Mononuclear cell (primary cell): ENCODE measurements at regions not wholly inside any gene's neighbourhood (a gene's known extent, or its start where the extent isn't known, plus 50 kb on each side); places are given as distances from the start of the nearest gene placed in this dataset.

ENCODE experiments used
- H3K27me3 ChIP-seq: 2 replicates; pipeline ENCODE4 v1.6.0; 2011; ENCODE audit warnings: low read length, control low read depth; ENCODE audit not compliant: insufficient read depth
- H3K4me1 ChIP-seq: 2 replicates; pipeline ENCODE4 v1.5.1; 2011; ENCODE audit warnings: mild to moderate bottlenecking, low read length, control low read depth; ENCODE audit not compliant: insufficient read depth
- H3K4me3 ChIP-seq: 2 replicates; pipeline ENCODE4 v1.5.1; 2011; ENCODE audit warnings: mild to moderate bottlenecking, low read length, moderate library complexity
- H3K9me3 ChIP-seq: 2 replicates; pipeline ENCODE4 v1.5.1; 2011; ENCODE audit warnings: low read depth, mild to moderate bottlenecking, control low read depth, low read length

- Histone ChIP-seq H3K4me3 (no peak overlapping the region), H3K9me3 (no peaks in the 10 kb centered on the region), H3K4me1 (peaks cover 10% of the 10 kb centered on the region), H3K27me3 (no peaks in the 10 kb centered on the region)
Observed at GRCh38 chr17:73757420-73757819, 113.2 kb upstream of the SDK2 start.

GRCh38 chr17:73758245-73758644, 114.0 kb upstream of the SDK2 start:
- no peak overlapping the region for H3K4me3 ChIP-seq
- no peaks in the 10 kb centered on the region for H3K27me3 ChIP-seq
- no peaks in the 10 kb centered on the region for H3K9me3 ChIP-seq
- peaks cover 10% of the 10 kb centered on the region for H3K4me1 ChIP-seq

GRCh38 chr17:73759324-73759723, 115.1 kb upstream of the SDK2 start:
- Histone ChIP-seq H3K27me3 (no peaks in the 10 kb centered on the region), H3K4me3 (no peak overlapping the region), H3K9me3 (no peaks in the 10 kb centered on the region), H3K4me1 (peaks cover 10% of the 10 kb centered on the region)

DNA sequence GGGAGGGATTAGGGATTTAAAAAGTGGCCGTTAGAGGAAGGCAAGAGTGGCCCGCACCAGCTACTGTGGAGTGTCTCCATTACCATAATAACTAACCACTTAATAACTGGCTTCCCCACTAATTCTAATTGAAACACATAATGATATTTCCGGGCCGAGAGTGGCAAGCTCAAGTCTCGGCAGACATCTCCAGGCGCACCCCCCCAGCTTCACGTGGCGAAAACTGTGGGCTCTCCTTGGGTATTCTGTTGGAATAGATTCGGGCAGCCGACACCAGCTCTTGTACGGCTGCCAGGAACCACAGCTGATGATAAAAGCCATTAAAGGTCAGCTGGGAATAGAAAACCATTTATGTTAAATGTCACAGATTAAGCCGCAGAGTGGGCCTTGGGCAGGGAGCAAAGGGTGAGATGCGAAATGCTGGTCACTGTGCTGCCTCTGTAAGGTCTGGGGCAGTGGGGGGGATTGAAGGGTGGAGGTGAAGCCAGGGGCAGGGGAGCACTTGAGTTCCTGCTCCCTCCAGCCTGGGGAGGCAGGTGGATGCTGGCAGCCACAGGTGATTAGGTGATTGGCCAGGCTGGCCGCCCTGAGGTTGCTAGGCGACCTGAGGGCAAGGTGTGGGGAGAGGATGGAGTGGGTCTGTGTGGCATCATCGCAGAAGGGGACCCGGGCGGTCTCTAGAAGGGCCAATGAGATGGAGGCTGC, 115.6 kb upstream of the SDK2 start:
- H3K4me1 ChIP-seq = peaks cover 10% of the 10 kb centered on the region
- H3K27me3 ChIP-seq = no peaks in the 10 kb centered on the region
- H3K4me3 ChIP-seq = no peak overlapping the region
- no peaks in the 10 kb centered on the region for H3K9me3 ChIP-seq

DNA sequence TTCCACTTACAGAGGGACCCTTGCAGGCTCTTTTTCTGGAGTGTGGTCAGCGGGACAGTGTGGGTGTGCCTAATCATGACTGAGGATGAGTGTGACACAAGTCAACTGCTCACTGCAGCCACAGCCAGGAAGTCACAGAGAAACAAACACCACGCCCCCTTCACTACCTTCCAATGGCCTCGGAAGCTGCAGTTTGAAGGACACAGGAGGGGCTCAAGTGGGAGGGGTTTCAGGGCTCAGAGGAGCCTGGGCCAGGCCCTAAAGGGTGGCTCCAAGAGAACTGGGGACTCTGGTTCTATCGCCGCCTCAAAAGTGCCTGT, 116.2 kb upstream of the SDK2 start:
- peaks cover 10% of the 10 kb centered on the region for H3K4me1 ChIP-seq
- no peaks in the 10 kb centered on the region for H3K9me3 ChIP-seq
- H3K27me3 ChIP-seq = no peaks in the 10 kb centered on the region
- H3K4me3 ChIP-seq = no peak overlapping the region

DNA sequence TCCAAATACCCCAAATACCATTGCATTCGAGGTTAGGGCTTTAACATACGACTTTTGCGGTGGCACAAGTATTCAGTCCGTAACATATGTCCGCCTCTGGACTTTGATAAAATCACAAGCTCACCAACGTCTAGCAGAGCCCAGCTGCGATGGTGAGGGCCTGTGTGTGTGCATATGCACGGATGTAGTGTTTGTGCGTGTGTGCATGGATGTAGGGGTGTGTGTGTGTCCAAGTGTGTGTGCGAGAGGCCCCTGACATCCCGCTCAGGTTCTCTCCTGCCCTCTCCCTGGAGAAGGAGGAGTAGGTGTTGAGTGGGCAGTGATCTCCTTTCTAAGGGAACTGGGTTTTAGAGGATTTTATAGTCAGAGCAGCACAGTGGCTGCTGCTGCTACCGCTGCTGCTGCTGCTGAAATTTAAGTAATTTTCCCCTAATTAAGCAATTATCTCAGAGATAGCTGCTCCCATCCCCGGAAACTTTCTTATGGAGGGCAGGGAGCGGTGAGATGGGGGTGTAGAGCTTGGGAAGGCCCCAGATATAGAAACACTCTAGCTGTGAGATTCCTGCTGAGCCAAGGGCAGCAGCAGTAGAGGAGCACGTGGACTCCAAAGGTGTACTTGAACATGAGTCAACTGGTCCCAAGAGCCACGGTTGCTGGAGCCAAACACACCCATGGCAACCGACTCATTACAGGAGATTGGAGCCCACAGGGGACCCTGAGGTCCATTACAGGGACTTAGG, 121.7 kb upstream of the SDK2 start:
- Histone ChIP-seq H3K27me3 (no peaks in the 10 kb centered on the region), H3K4me1 (no peaks in the 10 kb centered on the region), H3K4me3 (no peak overlapping the region), H3K9me3 (no peaks in the 10 kb centered on the region)

DNA sequence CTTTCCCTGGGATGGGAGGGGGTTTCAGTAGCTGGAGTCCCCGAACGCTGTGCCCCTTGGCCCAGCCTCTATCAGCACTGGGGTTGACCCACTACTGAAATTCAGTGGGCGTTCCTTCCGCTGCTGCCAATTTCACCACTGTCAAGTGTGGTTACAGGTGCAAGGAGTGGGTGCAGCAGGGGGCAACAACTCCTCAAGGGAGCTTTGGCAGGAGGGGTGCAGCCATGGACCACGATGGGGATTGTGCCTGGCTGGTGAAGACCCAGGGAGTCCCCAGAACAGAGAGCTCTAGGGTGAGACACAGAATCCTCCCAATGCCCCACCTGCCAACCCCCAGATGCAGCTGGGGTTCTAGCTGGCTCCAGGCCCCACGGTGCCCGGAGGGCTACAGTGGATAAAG, 123.5 kb upstream of the SDK2 start:
- H3K4me1 ChIP-seq = no peaks in the 10 kb centered on the region
- no peaks in the 10 kb centered on the region for H3K27me3 ChIP-seq
- no peaks in the 10 kb centered on the region for H3K9me3 ChIP-seq
- no peak overlapping the region for H3K4me3 ChIP-seq

DNA sequence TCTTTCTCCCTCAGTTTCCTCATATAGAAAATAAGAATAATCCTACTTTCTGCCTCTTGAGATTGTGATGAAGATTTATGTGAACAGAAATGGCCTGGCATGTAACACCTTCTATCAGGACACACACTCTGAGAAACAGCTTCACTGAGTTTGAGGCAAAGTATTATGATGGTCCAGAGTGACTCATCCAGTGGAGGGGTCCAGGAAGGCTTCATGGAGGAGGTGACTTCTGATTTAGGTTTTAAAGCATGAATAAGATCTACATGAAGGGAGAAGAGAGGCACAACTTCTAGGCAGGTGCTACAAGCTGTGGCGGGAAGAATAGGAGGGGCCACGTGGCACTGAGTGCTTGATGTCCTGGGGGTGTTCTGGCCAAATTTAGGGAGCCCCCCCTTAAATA, 124.4 kb upstream of the SDK2 start:
- Histone ChIP-seq H3K4me1 (no peaks in the 10 kb centered on the region), H3K4me3 (no peak overlapping the region), H3K27me3 (no peaks in the 10 kb centered on the region), H3K9me3 (no peaks in the 10 kb centered on the region)

- Histone ChIP-seq H3K4me3 (no peak overlapping the region), H3K9me3 (no peaks in the 10 kb centered on the region), H3K27me3 (no peaks in the 10 kb centered on the region), H3K4me1 (no peaks in the 10 kb centered on the region)
Observed at GRCh38 chr17:73769479-73769878, 125.2 kb upstream of the SDK2 start.

GRCh38 chr17:73770115-73770848, 126.0 kb upstream of the SDK2 start:
- no peaks in the 10 kb centered on the region for H3K27me3 ChIP-seq
- H3K4me3 ChIP-seq = no peak overlapping the region
- H3K9me3 ChIP-seq = no peaks in the 10 kb centered on the region
- H3K4me1 ChIP-seq = no peaks in the 10 kb centered on the region

GRCh38 chr17:73770849-73771229, 126.6 kb upstream of the SDK2 start:
- H3K4me3 ChIP-seq = no peak overlapping the region
- no peaks in the 10 kb centered on the region for H3K4me1 ChIP-seq
- H3K9me3 ChIP-seq = no peaks in the 10 kb centered on the region
- no peaks in the 10 kb centered on the region for H3K27me3 ChIP-seq

DNA sequence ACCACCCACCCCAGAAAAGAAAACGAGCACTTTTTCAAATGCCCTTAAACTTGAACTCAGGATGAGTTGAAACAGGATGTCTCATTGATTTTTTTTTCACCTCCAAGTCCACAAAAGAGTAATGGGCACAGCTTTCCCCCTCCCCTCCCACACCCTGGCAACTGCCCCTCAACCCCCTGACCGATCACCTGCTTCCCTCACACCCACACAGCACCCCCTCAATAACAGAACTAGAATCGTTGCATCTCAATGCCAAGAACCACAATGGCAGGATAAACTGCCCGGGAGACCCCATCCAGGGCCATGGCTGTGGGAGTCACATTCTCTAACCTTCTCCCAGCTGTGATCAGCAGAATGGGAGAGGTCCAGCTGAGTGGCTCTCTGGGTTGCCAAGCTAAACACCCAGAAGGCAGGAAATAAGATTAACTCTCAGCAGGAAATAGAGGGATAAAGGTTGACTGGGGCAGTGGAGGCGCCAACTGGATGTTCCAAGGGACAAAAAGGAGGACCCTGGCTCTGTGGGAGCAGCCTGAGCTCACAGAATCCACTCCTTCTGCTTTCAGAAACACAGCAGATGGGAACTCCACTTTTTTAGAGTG, 128.0 kb upstream of the SDK2 start:
- no peaks in the 10 kb centered on the region for H3K4me1 ChIP-seq
- no peaks in the 10 kb centered on the region for H3K9me3 ChIP-seq
- no peak overlapping the region for H3K4me3 ChIP-seq
- no peaks in the 10 kb centered on the region for H3K27me3 ChIP-seq

- Histone ChIP-seq H3K4me1 (no peaks in the 10 kb centered on the region), H3K27me3 (no peaks in the 10 kb centered on the region), H3K4me3 (no peak overlapping the region), H3K9me3 (no peaks in the 10 kb centered on the region)
Observed at GRCh38 chr17:73773702-73774101, 129.5 kb upstream of the SDK2 start.

DNA sequence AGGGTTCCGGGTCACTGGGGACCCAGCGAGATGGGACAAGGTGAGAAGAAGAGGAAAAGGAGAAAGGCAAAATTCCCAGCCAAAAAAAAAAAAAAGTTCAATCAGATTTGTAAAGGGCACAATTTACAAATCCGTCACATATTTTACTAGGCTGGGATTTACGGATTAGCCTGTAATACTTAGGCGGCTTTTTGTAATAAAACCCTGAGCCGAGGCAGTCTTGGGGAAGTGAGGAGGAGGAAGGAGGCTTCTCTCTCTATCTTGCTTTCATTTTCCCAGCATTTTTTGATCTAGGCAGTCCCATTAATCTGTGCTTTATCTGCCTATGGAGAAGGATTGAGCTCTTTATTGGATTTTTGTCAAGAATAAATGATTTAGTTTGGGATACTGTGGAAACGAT, 130.6 kb upstream of the SDK2 start:
- Histone ChIP-seq H3K27me3 (no peaks in the 10 kb centered on the region), H3K4me3 (no peak overlapping the region), H3K4me1 (no peaks in the 10 kb centered on the region), H3K9me3 (no peaks in the 10 kb centered on the region)

DNA sequence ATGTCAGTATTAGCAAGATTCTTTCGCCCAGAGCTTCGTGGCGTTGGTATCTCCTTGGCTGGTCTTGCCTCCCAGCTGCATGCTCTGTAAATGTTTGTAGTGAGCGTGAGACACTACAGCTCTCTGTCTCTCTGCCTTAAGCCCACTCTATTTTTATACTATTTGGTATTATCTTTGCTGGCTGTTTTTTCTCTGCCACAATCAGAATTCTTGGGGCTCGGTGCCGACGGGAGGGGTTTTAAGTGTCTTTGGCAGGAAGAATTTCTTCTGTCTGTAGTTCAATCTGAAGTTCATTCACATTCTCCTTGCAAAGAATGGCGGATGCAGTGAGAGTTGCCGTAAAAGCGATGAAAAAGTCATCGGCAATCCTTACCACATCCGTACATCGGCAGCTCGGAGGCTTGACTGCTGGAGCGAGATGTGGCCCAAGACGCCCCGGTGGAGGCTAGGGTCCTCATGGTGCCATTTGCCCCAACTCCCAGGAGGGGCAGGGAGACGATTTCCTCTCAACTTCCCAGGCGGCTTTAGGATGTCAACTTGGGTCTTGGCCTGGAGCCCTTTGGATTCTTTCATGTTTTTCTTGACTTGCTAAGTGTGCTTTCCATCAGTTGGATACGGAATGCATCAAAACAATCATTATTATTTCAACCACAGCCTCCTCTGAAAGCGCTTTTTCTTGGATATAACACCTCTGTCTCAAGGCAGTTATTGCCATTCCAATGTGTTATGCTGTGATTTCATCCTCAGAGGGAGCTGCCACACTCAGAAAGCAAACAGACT, 132.3 kb upstream of the SDK2 start:
- H3K4me1 ChIP-seq = no peaks in the 10 kb centered on the region

More for the DNA sequence above, 132.3 kb upstream of the SDK2 start:
- no peaks in the 10 kb centered on the region for H3K27me3 ChIP-seq
- H3K9me3 ChIP-seq = no peaks in the 10 kb centered on the region
- H3K4me3 ChIP-seq = no peak overlapping the region
